ENCODE measurements at regions not wholly inside any gene's neighbourhood (a gene's known extent, or its start where the extent isn't known, plus 50 kb on each side); places are given as distances from the start of the nearest gene placed in this dataset.

GRCh38 chr6:21284166-21284565, 309.4 kb upstream of the SOX4 start:
- no peak for TF ChIP-seq EZH2 (IDR thresholded peaks at IDR 0.05; ENCODE audit: low read length, missing control alignments)
- no peak for TF ChIP-seq CTCF (conservative IDR thresholded peaks at IDR 0.05 in 1 of 2, IDR thresholded peaks at IDR 0.05 in 1 of 2; ENCODE audit: low read depth in 1 of 2, low read length in 2 of 2)

Data from fibroblast of lung (primary cell).